MCF 10A (cell line): ENCODE measurements at regions not wholly inside any gene's neighbourhood (a gene's known extent, or its start where the extent isn't known, plus 50 kb on each side); places are given as distances from the start of the nearest gene placed in this dataset.

Source experiments
- BruUV-seq: library from RNA; stranded (reverse); fragments of 400-500 nt; replicated peaks from 2 replicates; lab custom pipeline; 2021; lab: Mats Ljungman, UMichigan
- CTCF ChIA-PET: fragments of 300-600 bp; sonication (Branson Sonifier 250); formaldehyde crosslinking; extraction: SDS; loops from one replicate; lab custom pipeline; 2021; ENCODE audit warnings: antibody characterized with exemption, inconsistent platforms; lab: Yijun Ruan, JAX
- POLR2A ChIA-PET: fragments of 300-600, 350-650 bp; sonication (Branson Sonifier 250); formaldehyde crosslinking; extraction: SDS; loops from one replicate; lab custom pipeline; 2020; ENCODE audit warnings: antibody characterized with exemption, inconsistent platforms; lab: Yijun Ruan, JAX
- DNase-seq: peaks from one replicate; pipeline ENCODE4 v3.0.0-alpha.2; 2018; ENCODE audit not compliant: unreplicated experiment
- H3K27ac Mint-ChIP-seq: one replicate; pipeline ENCODE4 v1.8.0; 2022; ENCODE audit warnings: mild to moderate bottlenecking, low read depth, mixed read lengths; ENCODE audit not compliant: unreplicated experiment
- H3K27me3 Mint-ChIP-seq: one replicate; pipeline ENCODE4 v1.8.0; 2022; ENCODE audit warnings: mixed read lengths; ENCODE audit not compliant: insufficient read depth, unreplicated experiment
- H3K36me3 Mint-ChIP-seq: one replicate; pipeline ENCODE4 v1.8.0; 2022; ENCODE audit warnings: mild to moderate bottlenecking, moderate library complexity, mixed read lengths; ENCODE audit not compliant: insufficient read depth, unreplicated experiment
- H3K4me1 Mint-ChIP-seq: one replicate; pipeline ENCODE4 v1.8.0; 2022; ENCODE audit warnings: mixed read lengths; ENCODE audit not compliant: insufficient read depth, unreplicated experiment
- H3K4me3 Mint-ChIP-seq: one replicate; pipeline ENCODE4 v1.8.0; 2022; ENCODE audit warnings: mild to moderate bottlenecking, moderate library complexity, mixed read lengths; ENCODE audit not compliant: unreplicated experiment
- H3K9me3 Mint-ChIP-seq: one replicate; pipeline ENCODE4 v1.8.0; 2022; ENCODE audit warnings: mixed read lengths; ENCODE audit not compliant: unreplicated experiment
- CTCF ChIP-seq: fragments of 200-600 bp; IDR thresholded peaks from one replicate; pipeline ENCODE4 v1.8.0; 2022; ENCODE audit warnings: antibody characterized with exemption, mild to moderate bottlenecking; ENCODE audit not compliant: unreplicated experiment
- intact Hi-C: fragments of 100-400 bp; cut with micrococcal nuclease; formaldehyde crosslinking; loops from 2 replicates; pipeline ENCODE4 v1.14.1; 2022

GRCh38 chr16:72309001-72309400 lies 137.0 kb upstream of the PMFBP1 start:
- no peaks in the 10 kb centered on the region for H3K4me1 Mint-ChIP-seq
- H3K36me3 Mint-ChIP-seq, result no peaks in the 10 kb centered on the region
- no peak overlapping the region for H3K27ac Mint-ChIP-seq
- ChIA-PET POLR2A (interaction anchor here (0.6 kb wide), 1 partner anchor 383 kb away, joined by 4 read pairs; no protein-coding TSS in a partner anchor), CTCF (interaction anchor here (0.9 kb wide), 1 partner anchor 23 kb away, joined by 3 read pairs; no protein-coding TSS in a partner anchor)
- H3K27me3 Mint-ChIP-seq, result no peaks in the 10 kb centered on the region
- no TSS peak for BruUV-seq
- no peak overlapping the region for H3K4me3 Mint-ChIP-seq
- no peak for TF ChIP-seq CTCF
- intact Hi-C loops, result no loop called here
- DNase-seq, result no peak
- no peaks in the 10 kb centered on the region for H3K9me3 Mint-ChIP-seq

- Mint-ChIP-seq H3K9me3 (no peaks in the 10 kb centered on the region), H3K27me3 (no peaks in the 10 kb centered on the region), H3K36me3 (no peaks in the 10 kb centered on the region), H3K27ac (no peak overlapping the region), H3K4me1 (no peaks in the 10 kb centered on the region), H3K4me3 (no peak overlapping the region)
- CTCF ChIA-PET, result interaction anchor here (0.9 to 1.5 kb wide), 2 partner anchors 9 to 22 kb away, joined by 3 to 4 read pairs; no protein-coding TSS in a partner anchor
- intact Hi-C loops, result no loop called here
- BruUV-seq, result no TSS peak
- POLR2A ChIA-PET, result no interaction called here
- DNase-seq, result no peak
- no peak for TF ChIP-seq CTCF
Measured at GRCh38 chr16:72308396-72308795, 136.4 kb upstream of the PMFBP1 start.

- Mint-ChIP-seq H3K36me3 (no peaks in the 10 kb centered on the region), H3K4me1 (no peaks in the 10 kb centered on the region), H3K9me3 (no peaks in the 10 kb centered on the region), H3K27me3 (no peaks in the 10 kb centered on the region), H3K27ac (no peak overlapping the region), H3K4me3 (no peak overlapping the region)
- DNase-seq, result no peak
- BruUV-seq, result no TSS peak
- intact Hi-C loops, result no loop called here
- TF ChIP-seq CTCF, result no peak
- ChIA-PET POLR2A (interaction anchor here (1.2 kb wide), 1 partner anchor 11 kb away, joined by 3 read pairs; no protein-coding TSS in a partner anchor), CTCF (interaction anchor here (0.6 kb wide), 1 partner anchor 105 kb away, joined by 3 read pairs; no protein-coding TSS in a partner anchor)
Measured at GRCh38 chr16:72302332-72302731, 130.4 kb upstream of the PMFBP1 start.

GRCh38 chr16:72301523-72302236 lies 129.7 kb upstream of the PMFBP1 start:
- Mint-ChIP-seq H3K27ac (no peak overlapping the region), H3K27me3 (no peaks in the 10 kb centered on the region), H3K36me3 (no peaks in the 10 kb centered on the region), H3K9me3 (no peaks in the 10 kb centered on the region), H3K4me3 (no peak overlapping the region), H3K4me1 (no peaks in the 10 kb centered on the region)
- no peak for DNase-seq
- BruUV-seq, result no TSS peak
- ChIA-PET POLR2A (interaction anchor here (1.2 to 1.4 kb wide), 2 partner anchors 10 kb away, joined by 3 to 5 read pairs; no protein-coding TSS in a partner anchor), CTCF (interaction anchor here (0.6 kb wide), 1 partner anchor 10 kb away, joined by 3 read pairs; no protein-coding TSS in a partner anchor)
- TF ChIP-seq CTCF, result no peak
- intact Hi-C loops, result no loop called here
